ENCODE measurements at regions not wholly inside any gene's neighbourhood (a gene's known extent, or its start where the extent isn't known, plus 50 kb on each side); places are given as distances from the start of the nearest gene placed in this dataset.

- TF ChIP-seq CTCF (IDR thresholded peaks at IDR 0.05; ENCODE audit: insufficient read depth, low read depth, low read length, missing control alignments): no peak
- no peak for DNase-seq (ENCODE audit: low read depth)
These were observed 371.7 kb downstream of the SLITRK2 start for GRCh38 chrX:146189371-146189770.

GRCh38 chrX:146208821-146209220 lies 391.2 kb downstream of the SLITRK2 start:
- no peak overlapping the region for H3K4me3 ChIP-seq (ENCODE audit: low read length)
- TF ChIP-seq CTCF (IDR thresholded peaks at IDR 0.05; ENCODE audit: insufficient read depth, low read depth, low read length, missing control alignments): no peak
- no peak for DNase-seq (ENCODE audit: low read depth)

More at GRCh38 chrX:146189371-146189770, 371.7 kb downstream of the SLITRK2 start:
- H3K4me3 ChIP-seq (ENCODE audit: low read length): no peak overlapping the region

GRCh38 chrX:146224442-146224841 lies 406.8 kb downstream of the SLITRK2 start:
- no peak for DNase-seq (ENCODE audit: low read depth)
- no peak overlapping the region for H3K4me3 ChIP-seq (ENCODE audit: low read length)
- peak; percentile 7 for TF ChIP-seq CTCF (IDR thresholded peaks at IDR 0.05; ENCODE audit: insufficient read depth, low read depth, low read length, missing control alignments)

- DNase-seq (ENCODE audit: low read depth): no peak
- TF ChIP-seq CTCF (IDR thresholded peaks at IDR 0.05; ENCODE audit: insufficient read depth, low read depth, low read length, missing control alignments): no peak
- H3K4me3 ChIP-seq (ENCODE audit: low read length): no peak overlapping the region
These were observed 420.5 kb downstream of the SLITRK2 start for GRCh38 chrX:146238173-146238572.

- no peak overlapping the region for H3K4me3 ChIP-seq (ENCODE audit: low read length)
- no peak for TF ChIP-seq CTCF (IDR thresholded peaks at IDR 0.05; ENCODE audit: insufficient read depth, low read depth, low read length, missing control alignments)
- no peak for DNase-seq (ENCODE audit: low read depth)
These were observed 424.3 kb downstream of the SLITRK2 start for GRCh38 chrX:146241902-146242301.

- no peak for TF ChIP-seq CTCF (IDR thresholded peaks at IDR 0.05; ENCODE audit: insufficient read depth, low read depth, low read length, missing control alignments)
- no peak for DNase-seq (ENCODE audit: low read depth)
These were observed 425.4 kb downstream of the SLITRK2 start for GRCh38 chrX:146243041-146243440.

GRCh38 chrX:146259207-146259606 lies 441.6 kb downstream of the SLITRK2 start:
- TF ChIP-seq CTCF (IDR thresholded peaks at IDR 0.05; ENCODE audit: insufficient read depth, low read depth, low read length, missing control alignments): no peak
- no peak overlapping the region for H3K4me3 ChIP-seq (ENCODE audit: low read length)
- DNase-seq (ENCODE audit: low read depth): no peak

More at GRCh38 chrX:146243041-146243440, 425.4 kb downstream of the SLITRK2 start:
- H3K4me3 ChIP-seq (ENCODE audit: low read length): no peak overlapping the region
